GM12892 (cell line): ENCODE measurements at regions not wholly inside any gene's neighbourhood (a gene's known extent, or its start where the extent isn't known, plus 50 kb on each side); places are given as distances from the start of the nearest gene placed in this dataset.

Experiments used
- POLR2A ChIP-seq: IDR thresholded peaks from 2 replicates; pipeline ENCODE4 v1.6.1; 2011; ENCODE audit warnings: low read depth, low read length, control low read depth
- TAF1 ChIP-seq: IDR thresholded peaks from 2 replicates; pipeline ENCODE4 v1.6.1; 2011; ENCODE audit warnings: low read depth, mild to moderate bottlenecking, control low read depth, low read length, borderline replicate concordance

DNA sequence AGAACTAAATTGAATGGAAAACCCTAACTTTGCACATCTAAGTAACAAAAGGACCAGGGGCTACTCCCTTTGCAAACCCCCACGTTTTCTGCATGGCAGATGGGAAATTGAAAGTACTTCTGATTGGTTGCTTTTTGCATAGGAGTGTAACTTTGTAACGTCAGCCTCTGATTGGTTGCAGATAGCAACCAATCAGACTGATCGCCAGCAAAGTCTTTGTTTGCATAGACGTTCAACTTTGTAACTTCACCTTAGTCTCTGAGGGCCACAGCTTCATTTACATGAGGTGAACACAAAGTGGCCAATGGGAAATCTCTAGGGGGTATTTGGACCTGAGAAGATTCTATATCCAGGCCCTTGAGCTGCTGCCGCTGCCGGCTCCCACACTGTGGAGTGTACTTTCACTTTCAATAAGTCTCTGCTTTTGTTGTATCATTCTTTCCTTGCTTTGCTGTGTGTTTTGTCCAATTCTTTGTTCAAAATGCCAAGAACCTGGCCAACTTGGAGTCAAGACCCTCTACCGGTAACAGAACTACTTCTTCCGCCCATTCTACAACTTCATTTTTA, 102.5 kb upstream of the PRICKLE1 start:
- TF ChIP-seq POLR2A, result no peak
- TF ChIP-seq TAF1, result no peak
